A673 (cell line): ENCODE measurements at regions not wholly inside any gene's neighbourhood (a gene's known extent, or its start where the extent isn't known, plus 50 kb on each side); places are given as distances from the start of the nearest gene placed in this dataset.

Experiments
- EZH2 ChIP-seq: fragments of 200-600 bp; sonication (generic); IDR thresholded peaks from 2 replicates; pipeline ENCODE4 v1.6.1; 2017; ENCODE audit warnings: borderline replicate concordance, low read depth, mild to moderate bottlenecking, mixed read lengths, antibody characterized with exemption, low read length; ENCODE audit not compliant: poor library complexity, severe bottlenecking
- TF ChIP-seq, protein P1 (sequence below): fragments of 300-800, 200-600 bp; sonication (generic); conservative IDR thresholded peaks from 2 replicates; pipeline ENCODE4 v1.5.1; 2017; ENCODE audit warnings: low read depth, mild to moderate bottlenecking, antibody characterized with exemption, low read length, moderate library complexity, mixed read lengths

GRCh38 chr5:18605186-18605585 is 970.9 kb downstream of the TAF11L14 start:
- TF ChIP-seq, protein P1, sequence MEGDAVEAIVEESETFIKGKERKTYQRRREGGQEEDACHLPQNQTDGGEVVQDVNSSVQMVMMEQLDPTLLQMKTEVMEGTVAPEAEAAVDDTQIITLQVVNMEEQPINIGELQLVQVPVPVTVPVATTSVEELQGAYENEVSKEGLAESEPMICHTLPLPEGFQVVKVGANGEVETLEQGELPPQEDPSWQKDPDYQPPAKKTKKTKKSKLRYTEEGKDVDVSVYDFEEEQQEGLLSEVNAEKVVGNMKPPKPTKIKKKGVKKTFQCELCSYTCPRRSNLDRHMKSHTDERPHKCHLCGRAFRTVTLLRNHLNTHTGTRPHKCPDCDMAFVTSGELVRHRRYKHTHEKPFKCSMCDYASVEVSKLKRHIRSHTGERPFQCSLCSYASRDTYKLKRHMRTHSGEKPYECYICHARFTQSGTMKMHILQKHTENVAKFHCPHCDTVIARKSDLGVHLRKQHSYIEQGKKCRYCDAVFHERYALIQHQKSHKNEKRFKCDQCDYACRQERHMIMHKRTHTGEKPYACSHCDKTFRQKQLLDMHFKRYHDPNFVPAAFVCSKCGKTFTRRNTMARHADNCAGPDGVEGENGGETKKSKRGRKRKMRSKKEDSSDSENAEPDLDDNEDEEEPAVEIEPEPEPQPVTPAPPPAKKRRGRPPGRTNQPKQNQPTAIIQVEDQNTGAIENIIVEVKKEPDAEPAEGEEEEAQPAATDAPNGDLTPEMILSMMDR: no peak
- no peak for TF ChIP-seq EZH2
